Psoas muscle (tissue), 7 donors: ENCODE measurements at regions not wholly inside any gene's neighbourhood (a gene's known extent, or its start where the extent isn't known, plus 50 kb on each side); places are given as distances from the start of the nearest gene placed in this dataset.

Experiments
- ATAC-seq, 4 donors: fragments of 200-7000 bp; cut with Tn5 transposase; one replicate each; pipeline ENCODE4 v1.9.1; 2020; ENCODE audit warnings: moderate library complexity in 3 of 4, mild to moderate bottlenecking in 2 of 4
- DNase-seq, 2 donors: peaks; one replicate each; pipeline ENCODE4 v3.0.0-alpha.2; 2020
- H3K27ac ChIP-seq: fragments of 200-600 bp; one replicate; pipeline ENCODE4 v1.8.0; 2022
- H3K27me3 ChIP-seq, 3 donors: fragments of 200-600 bp in 1 of 3; one replicate each; pipeline versions ENCODE4 v1.6.1 to v1.8.0; 2013 to 2022; ENCODE audit warnings: low read length in 2 of 3, mild to moderate bottlenecking in 2 of 3, moderate library complexity in 1 of 3; ENCODE audit not compliant: insufficient read depth in 3 of 3
- H3K36me3 ChIP-seq, 2 donors: fragments of 200-600 bp in 1 of 2; one replicate each; pipeline versions ENCODE4 v1.6.1 to v1.8.0; 2013 to 2022; ENCODE audit warnings: low read depth in 1 of 2, mild to moderate bottlenecking in 1 of 2, moderate library complexity in 1 of 2; ENCODE audit not compliant: insufficient read depth in 1 of 2
- H3K4me1 ChIP-seq: fragments of 200-600 bp; one replicate; pipeline ENCODE4 v1.8.0; 2022
- H3K4me3 ChIP-seq: fragments of 200-600 bp; one replicate; pipeline ENCODE4 v1.8.0; 2022; ENCODE audit warnings: mild to moderate bottlenecking
- H3K9me3 ChIP-seq: fragments of 200-600 bp; one replicate; pipeline ENCODE4 v1.8.0; 2022
- WGBS, 3 donors: extraction: QIAGEN DNeasy Blood & Tissue Kit; methylation state at CpG; one replicate each; pipeline versions ENCODE4 v1.1.6 to v1.1.7; 2013; 5-methylcytosine and 5-hydroxymethylcytosine counted together
- intact Hi-C, 2 donors: fragments of 100-400 bp; cut with DNase I; formaldehyde crosslinking; loops; one replicate each; pipeline versions ENCODE4 v1.11.0 to v1.14.2; 2022
- TF ChIP-seq, protein P1 (sequence below): fragments of 200-600 bp; IDR thresholded peaks from one replicate; pipeline ENCODE4 v1.8.0; 2022; ENCODE audit warnings: antibody characterized with exemption
- donor health status: healthy with polysubstance abuse.
- donor health status: DM: no; HTN: no; CAD: no; lungs with moderate emphysema.
- donor health status: Bipolar disorder and iron deficiency.
- donor health status: healthy.
- donor health status: DM: yes; HTN: yes; CAD: no.
- donor health status: DM: no; HTN: no; CAD: no.
- donor health status: DM: yes; HTN: yes; CAD: no.

DNA sequence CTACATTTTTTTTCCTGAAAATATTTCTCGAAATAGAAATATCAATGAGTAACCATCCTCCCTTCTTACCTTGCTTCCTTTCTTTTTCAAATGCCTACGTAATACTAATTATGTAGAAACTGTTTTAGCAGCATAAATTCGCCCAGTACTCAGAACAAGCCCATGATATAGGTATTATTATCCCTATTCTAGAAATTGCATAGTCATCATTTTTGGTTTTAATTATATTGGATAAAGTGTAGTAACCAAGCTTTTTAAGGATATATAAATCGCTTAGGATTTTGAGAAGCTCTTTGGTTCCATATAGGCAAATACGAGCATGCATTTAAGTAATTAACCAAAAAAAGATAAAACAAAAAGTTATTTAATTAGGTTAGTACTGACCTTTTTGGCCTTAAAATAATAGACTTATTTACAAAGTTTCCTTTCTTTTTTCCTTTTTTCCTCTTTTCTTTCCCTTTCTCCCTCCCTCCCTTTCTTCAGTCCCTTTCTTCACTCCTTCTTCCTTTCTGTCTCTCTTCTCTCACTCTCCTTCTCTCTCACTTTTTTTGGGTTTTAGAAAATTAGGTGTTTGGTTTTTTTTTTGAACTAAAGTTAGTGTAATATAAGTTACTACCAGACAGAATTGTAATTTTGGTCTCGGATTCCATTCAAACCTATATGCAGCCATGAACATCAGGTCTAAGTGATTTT is 457.7 kb downstream of the RFPL4B start:
- DNase-seq, result no peak
- 94 to 96% (median 95%) methylated on average over 6 of the region's 6 CpGs for WGBS, 3 donors
- intact Hi-C loops, result no loop called here
- no peaks in the 10 kb centered on the region for H3K4me1 ChIP-seq
- no peak for ATAC-seq
- no peaks in the 10 kb centered on the region for H3K36me3 ChIP-seq
- no peak overlapping the region for H3K4me3 ChIP-seq
- TF ChIP-seq, protein P1, sequence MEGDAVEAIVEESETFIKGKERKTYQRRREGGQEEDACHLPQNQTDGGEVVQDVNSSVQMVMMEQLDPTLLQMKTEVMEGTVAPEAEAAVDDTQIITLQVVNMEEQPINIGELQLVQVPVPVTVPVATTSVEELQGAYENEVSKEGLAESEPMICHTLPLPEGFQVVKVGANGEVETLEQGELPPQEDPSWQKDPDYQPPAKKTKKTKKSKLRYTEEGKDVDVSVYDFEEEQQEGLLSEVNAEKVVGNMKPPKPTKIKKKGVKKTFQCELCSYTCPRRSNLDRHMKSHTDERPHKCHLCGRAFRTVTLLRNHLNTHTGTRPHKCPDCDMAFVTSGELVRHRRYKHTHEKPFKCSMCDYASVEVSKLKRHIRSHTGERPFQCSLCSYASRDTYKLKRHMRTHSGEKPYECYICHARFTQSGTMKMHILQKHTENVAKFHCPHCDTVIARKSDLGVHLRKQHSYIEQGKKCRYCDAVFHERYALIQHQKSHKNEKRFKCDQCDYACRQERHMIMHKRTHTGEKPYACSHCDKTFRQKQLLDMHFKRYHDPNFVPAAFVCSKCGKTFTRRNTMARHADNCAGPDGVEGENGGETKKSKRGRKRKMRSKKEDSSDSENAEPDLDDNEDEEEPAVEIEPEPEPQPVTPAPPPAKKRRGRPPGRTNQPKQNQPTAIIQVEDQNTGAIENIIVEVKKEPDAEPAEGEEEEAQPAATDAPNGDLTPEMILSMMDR, result no peak
- H3K9me3 ChIP-seq, result no peaks in the 10 kb centered on the region
- H3K27ac ChIP-seq, result no peak overlapping the region
- no peaks in the 10 kb centered on the region for H3K27me3 ChIP-seq

DNA sequence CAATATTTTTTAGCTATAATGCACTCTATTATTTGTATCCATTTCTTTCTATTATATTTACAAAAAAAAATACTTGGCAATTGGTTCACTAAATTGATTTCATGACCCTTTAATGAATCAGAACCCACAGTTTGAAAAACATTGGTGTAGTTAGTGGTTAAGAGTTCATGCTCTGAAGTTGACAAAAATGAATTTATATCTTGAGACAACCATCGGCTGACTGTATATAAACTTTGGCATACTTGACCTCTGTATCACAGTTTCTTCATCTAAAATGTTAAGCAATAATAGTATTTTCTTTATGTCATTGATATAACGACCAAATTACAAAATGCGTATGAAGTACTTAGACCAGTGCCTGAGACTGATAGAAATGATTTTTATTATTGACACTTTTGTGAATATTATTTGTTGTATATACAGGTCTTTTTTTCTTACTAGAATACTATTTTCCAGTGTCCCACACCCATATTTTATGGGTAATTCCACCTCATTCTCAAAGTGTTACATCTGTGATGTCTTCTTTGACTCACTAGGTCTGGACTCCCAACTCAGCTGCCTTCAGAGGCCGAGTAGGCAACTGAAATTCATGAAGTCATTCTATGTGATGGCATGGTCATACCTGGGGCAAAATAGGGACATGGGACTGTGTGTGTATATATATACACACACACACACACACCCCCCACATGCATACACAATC is 459.2 kb downstream of the RFPL4B start:
- ATAC-seq, result no peak
- TF ChIP-seq, protein P1, result no peak
- no peaks in the 10 kb centered on the region for H3K9me3 ChIP-seq
- H3K27me3 ChIP-seq, result no peaks in the 10 kb centered on the region
- no peak overlapping the region for H3K27ac ChIP-seq
- 91 to 93% (median 92%) methylated on average over 4 of the region's 4 CpGs for WGBS, 3 donors
- no peak overlapping the region for H3K4me3 ChIP-seq
- no peaks in the 10 kb centered on the region for H3K36me3 ChIP-seq
- H3K4me1 ChIP-seq, result no peaks in the 10 kb centered on the region
- DNase-seq, result no peak
- intact Hi-C loops, result no loop called here

DNA sequence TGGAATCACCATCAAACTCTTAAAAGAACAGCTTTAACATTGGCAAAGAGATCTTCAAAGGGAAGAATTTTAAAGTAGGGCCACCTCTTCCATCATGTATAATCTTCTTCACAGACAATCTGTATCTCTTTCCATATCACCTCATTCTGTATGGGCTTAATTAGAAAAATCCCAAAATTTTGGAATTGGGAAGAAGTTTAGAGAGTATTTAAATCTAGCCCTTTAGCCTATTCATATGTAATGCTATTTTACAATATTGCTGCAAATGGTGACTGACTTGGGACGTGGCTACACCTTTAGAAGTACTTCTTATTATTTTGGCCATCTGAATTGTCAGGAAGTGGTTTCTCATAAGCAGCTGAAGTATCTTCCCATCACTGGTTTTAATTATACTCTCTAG is 474.3 kb downstream of the RFPL4B start:
- Histone ChIP-seq H3K36me3 (no peaks in the 10 kb centered on the region), H3K9me3 (no peaks in the 10 kb centered on the region), H3K27ac (no peak overlapping the region), H3K4me3 (no peak overlapping the region), H3K27me3 (no peaks in the 10 kb centered on the region), H3K4me1 (no peaks in the 10 kb centered on the region)
- DNase-seq (no peak), ATAC-seq (no peak)
- intact Hi-C loops, result no loop called here
- WGBS, 3 donors, result 76 to 85% (median 82%) methylated on average over 1 of the region's 1 CpG
- TF ChIP-seq, protein P1, result no peak

DNA sequence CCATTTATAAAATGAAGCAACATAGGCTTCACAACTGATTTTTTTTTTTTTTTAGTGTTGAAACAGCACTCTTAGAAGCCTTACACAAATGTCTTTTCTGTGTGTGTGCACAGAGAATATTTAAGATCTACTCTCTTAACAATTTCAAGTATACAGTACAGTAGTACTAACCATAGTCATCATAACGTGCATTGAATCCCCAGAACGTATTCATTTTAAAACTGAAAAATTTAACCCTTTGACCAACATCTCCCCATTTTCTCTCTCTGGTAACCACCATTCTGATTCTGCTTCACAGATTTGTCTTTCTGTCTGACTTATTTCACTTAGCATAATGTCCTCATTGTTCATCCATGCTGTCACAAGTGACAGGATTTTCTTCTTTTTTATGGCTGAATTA is 475.6 kb downstream of the RFPL4B start:
- TF ChIP-seq, protein P1, result no peak
- intact Hi-C loops, result no loop called here
- DNase-seq (no peak), ATAC-seq (no peak)
- Histone ChIP-seq H3K9me3 (no peaks in the 10 kb centered on the region), H3K27me3 (no peaks in the 10 kb centered on the region), H3K27ac (no peak overlapping the region), H3K4me3 (no peak overlapping the region), H3K4me1 (no peaks in the 10 kb centered on the region), H3K36me3 (no peaks in the 10 kb centered on the region)
- WGBS, 3 donors, result 59 to 77% (median 72%) methylated on average over 2 of the region's 2 CpGs
